ENCODE measurements at regions not wholly inside any gene's neighbourhood (a gene's known extent, or its start where the extent isn't known, plus 50 kb on each side); places are given as distances from the start of the nearest gene placed in this dataset.
A peak's percentile ranks its signal among the peaks of the same experiment; 100 is the strongest.

DNA sequence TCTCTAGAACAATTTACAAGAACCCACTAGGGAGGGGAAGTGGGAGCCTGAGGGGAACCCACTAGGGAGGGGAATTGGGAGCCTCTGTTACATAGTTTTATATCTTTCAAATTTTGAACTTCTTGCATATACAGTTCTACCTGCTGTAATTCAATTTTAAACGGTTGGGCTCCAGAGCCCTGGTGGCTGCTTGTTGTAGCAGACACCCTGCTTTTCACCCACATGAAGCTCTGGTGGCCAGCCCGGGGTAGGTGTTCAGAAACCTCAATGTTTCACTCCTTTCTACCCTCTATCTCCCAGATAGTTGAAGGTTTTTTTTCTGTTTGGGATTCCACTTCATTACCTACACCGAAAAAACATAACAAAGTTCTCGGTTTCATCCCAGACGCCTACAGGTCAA, 124.4 kb downstream of the TMEM174 start:
- Histone ChIP-seq H3K27ac (no peak overlapping the region), H3K9me3 (no peaks in the 10 kb centered on the region), H3K4me2 (no peak overlapping the region), H3K4me3 (no peak overlapping the region), H3K4me1 (no peaks in the 10 kb centered on the region)
- TF ChIP-seq ZFP36 (IDR thresholded peaks at IDR 0.05; ENCODE audit: borderline replicate concordance, partially characterized antibody): no peak
- TF ChIP-seq RCOR1 (IDR thresholded peaks at IDR 0.05; ENCODE audit: low read depth, low read length): no peak
- TF ChIP-seq, protein P1, sequence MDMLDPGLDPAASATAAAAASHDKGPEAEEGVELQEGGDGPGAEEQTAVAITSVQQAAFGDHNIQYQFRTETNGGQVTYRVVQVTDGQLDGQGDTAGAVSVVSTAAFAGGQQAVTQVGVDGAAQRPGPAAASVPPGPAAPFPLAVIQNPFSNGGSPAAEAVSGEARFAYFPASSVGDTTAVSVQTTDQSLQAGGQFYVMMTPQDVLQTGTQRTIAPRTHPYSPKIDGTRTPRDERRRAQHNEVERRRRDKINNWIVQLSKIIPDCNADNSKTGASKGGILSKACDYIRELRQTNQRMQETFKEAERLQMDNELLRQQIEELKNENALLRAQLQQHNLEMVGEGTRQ (IDR thresholded peaks at IDR 0.05): no peak
- no peak for TF ChIP-seq ZSCAN20 (CRISPR knock-in tag; IDR thresholded peaks at IDR 0.05)
- TF ChIP-seq MAZ (IDR thresholded peaks at IDR 0.05; ENCODE audit: borderline replicate concordance, low read depth, low read length): no peak
- TF ChIP-seq NR3C1 (IDR thresholded peaks at IDR 0.05): no peak
- peak in 1 of 2 experiments; percentile 45; a peak in 1 of 6 replicates for ATAC-seq
- 67% methylated on average over 5 of the region's 5 CpGs for WGBS (ENCODE audit: missing lambda C conversion rate)
- ChIA-PET CTCF (interaction anchor here (0.7 to 1.4 kb wide), 2 partner anchors 15 to 154 kb away, joined by 3 to 5 read pairs; no protein-coding TSS in a partner anchor), POLR2A (no interaction called here)
- no peak for FAIRE-seq
- no peak for DNase-seq (ENCODE audit: low read depth in 1 of 2, low spot score in 1 of 2)

DNA sequence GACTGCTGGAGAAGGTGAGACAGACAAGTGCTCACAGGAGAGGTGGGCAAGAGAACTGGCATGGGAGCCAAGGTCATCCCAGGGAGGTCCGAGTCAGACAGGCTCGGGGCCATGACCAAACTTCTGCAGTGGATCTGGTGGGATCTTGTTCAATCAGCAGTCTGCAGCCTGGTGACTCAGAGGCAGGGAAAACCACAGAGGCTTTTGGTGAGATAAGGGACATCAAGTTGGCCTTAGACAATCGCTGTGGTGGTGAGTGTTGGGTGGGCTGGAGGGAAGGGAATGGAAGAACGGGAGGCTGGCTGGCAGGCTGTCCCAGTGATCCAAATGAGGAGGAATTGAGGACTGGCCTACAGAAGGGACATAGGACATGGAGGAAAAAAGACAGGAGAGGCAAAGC, 123.8 kb downstream of the TMEM174 start:
- Histone ChIP-seq H3K4me1 (no peaks in the 10 kb centered on the region), H3K4me3 (no peak overlapping the region), H3K9me3 (no peaks in the 10 kb centered on the region), H3K4me2 (no peak overlapping the region), H3K27ac (no peak overlapping the region)
- POLR2A ChIA-PET: no interaction called here
- 59% methylated on average over 4 of the region's 4 CpGs for WGBS (ENCODE audit: missing lambda C conversion rate)
- no peak for TF ChIP-seq KDM5A (IDR thresholded peaks at IDR 0.05)
- no peak for TF ChIP-seq HOXB5 (CRISPR knock-in tag; IDR thresholded peaks at IDR 0.05)
- no peak for TF ChIP-seq CEBPB (IDR thresholded peaks at IDR 0.05)
- no peak for TF ChIP-seq FOSL2 (IDR thresholded peaks at IDR 0.05)
- TF ChIP-seq FOSL2 (CRISPR knock-in tag; IDR thresholded peaks at IDR 0.05): no peak
- TF ChIP-seq ZFP36 (IDR thresholded peaks at IDR 0.05; ENCODE audit: borderline replicate concordance, partially characterized antibody): no peak
- TF ChIP-seq HOXB13 (CRISPR knock-in tag; IDR thresholded peaks at IDR 0.05; ENCODE audit: low read depth): no peak
- TF ChIP-seq, protein P2, sequence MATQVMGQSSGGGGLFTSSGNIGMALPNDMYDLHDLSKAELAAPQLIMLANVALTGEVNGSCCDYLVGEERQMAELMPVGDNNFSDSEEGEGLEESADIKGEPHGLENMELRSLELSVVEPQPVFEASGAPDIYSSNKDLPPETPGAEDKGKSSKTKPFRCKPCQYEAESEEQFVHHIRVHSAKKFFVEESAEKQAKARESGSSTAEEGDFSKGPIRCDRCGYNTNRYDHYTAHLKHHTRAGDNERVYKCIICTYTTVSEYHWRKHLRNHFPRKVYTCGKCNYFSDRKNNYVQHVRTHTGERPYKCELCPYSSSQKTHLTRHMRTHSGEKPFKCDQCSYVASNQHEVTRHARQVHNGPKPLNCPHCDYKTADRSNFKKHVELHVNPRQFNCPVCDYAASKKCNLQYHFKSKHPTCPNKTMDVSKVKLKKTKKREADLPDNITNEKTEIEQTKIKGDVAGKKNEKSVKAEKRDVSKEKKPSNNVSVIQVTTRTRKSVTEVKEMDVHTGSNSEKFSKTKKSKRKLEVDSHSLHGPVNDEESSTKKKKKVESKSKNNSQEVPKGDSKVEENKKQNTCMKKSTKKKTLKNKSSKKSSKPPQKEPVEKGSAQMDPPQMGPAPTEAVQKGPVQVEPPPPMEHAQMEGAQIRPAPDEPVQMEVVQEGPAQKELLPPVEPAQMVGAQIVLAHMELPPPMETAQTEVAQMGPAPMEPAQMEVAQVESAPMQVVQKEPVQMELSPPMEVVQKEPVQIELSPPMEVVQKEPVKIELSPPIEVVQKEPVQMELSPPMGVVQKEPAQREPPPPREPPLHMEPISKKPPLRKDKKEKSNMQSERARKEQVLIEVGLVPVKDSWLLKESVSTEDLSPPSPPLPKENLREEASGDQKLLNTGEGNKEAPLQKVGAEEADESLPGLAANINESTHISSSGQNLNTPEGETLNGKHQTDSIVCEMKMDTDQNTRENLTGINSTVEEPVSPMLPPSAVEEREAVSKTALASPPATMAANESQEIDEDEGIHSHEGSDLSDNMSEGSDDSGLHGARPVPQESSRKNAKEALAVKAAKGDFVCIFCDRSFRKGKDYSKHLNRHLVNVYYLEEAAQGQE (IDR thresholded peaks at IDR 0.05): no peak
- TF ChIP-seq, protein P3, sequence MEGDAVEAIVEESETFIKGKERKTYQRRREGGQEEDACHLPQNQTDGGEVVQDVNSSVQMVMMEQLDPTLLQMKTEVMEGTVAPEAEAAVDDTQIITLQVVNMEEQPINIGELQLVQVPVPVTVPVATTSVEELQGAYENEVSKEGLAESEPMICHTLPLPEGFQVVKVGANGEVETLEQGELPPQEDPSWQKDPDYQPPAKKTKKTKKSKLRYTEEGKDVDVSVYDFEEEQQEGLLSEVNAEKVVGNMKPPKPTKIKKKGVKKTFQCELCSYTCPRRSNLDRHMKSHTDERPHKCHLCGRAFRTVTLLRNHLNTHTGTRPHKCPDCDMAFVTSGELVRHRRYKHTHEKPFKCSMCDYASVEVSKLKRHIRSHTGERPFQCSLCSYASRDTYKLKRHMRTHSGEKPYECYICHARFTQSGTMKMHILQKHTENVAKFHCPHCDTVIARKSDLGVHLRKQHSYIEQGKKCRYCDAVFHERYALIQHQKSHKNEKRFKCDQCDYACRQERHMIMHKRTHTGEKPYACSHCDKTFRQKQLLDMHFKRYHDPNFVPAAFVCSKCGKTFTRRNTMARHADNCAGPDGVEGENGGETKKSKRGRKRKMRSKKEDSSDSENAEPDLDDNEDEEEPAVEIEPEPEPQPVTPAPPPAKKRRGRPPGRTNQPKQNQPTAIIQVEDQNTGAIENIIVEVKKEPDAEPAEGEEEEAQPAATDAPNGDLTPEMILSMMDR (IDR thresholded peaks at IDR 0.05): no peak
- no peak for TF ChIP-seq HDAC2 (IDR thresholded peaks at IDR 0.05)
- no peak for TF ChIP-seq FOXS1 (CRISPR knock-in tag; IDR thresholded peaks at IDR 0.05)
- no peak for TF ChIP-seq NPAS2 (CRISPR knock-in tag; IDR thresholded peaks at IDR 0.05; ENCODE audit: borderline replicate concordance)
- TF ChIP-seq TFCP2L1 (CRISPR knock-in tag; IDR thresholded peaks at IDR 0.05): no peak
- no peak for TF ChIP-seq PHF8 (IDR thresholded peaks at IDR 0.05; ENCODE audit: borderline replicate concordance, low read depth)
- TF ChIP-seq POLR2A (IDR thresholded peaks at IDR 0.05; ENCODE audit: low read length): no peak
- TF ChIP-seq HOXA7 (CRISPR knock-in tag; IDR thresholded peaks at IDR 0.05): no peak
- TF ChIP-seq BHLHE40 (IDR thresholded peaks at IDR 0.05; ENCODE audit: low read depth, low read length): no peak
- TF ChIP-seq, protein P4, sequence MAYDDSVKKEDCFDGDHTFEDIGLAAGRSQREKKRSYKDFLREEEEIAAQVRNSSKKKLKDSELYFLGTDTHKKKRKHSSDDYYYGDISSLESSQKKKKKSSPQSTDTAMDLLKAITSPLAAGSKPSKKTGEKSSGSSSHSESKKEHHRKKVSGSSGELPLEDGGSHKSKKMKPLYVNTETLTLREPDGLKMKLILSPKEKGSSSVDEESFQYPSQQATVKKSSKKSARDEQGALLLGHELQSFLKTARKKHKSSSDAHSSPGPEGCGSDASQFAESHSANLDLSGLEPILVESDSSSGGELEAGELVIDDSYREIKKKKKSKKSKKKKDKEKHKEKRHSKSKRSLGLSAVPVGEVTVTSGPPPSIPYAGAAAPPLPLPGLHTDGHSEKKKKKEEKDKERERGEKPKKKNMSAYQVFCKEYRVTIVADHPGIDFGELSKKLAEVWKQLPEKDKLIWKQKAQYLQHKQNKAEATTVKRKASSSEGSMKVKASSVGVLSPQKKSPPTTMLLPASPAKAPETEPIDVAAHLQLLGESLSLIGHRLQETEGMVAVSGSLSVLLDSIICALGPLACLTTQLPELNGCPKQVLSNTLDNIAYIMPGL (CRISPR knock-in tag; IDR thresholded peaks at IDR 0.05; ENCODE audit: borderline replicate concordance): no peak
- TF ChIP-seq, protein P5, sequence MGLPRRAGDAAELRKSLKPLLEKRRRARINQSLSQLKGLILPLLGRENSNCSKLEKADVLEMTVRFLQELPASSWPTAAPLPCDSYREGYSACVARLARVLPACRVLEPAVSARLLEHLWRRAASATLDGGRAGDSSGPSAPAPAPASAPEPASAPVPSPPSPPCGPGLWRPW (IDR thresholded peaks at IDR 0.05): no peak
- TF ChIP-seq, protein P6, sequence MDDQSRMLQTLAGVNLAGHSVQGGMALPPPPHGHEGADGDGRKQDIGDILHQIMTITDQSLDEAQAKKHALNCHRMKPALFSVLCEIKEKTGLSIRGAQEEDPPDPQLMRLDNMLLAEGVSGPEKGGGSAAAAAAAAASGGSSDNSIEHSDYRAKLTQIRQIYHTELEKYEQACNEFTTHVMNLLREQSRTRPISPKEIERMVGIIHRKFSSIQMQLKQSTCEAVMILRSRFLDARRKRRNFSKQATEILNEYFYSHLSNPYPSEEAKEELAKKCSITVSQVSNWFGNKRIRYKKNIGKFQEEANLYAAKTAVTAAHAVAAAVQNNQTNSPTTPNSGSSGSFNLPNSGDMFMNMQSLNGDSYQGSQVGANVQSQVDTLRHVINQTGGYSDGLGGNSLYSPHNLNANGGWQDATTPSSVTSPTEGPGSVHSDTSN (IDR thresholded peaks at IDR 0.05): no peak
- TF ChIP-seq JUN (IDR thresholded peaks at IDR 0.05): no peak
- DNase-seq (ENCODE audit: low read depth in 1 of 2, low spot score in 1 of 2) (no peak), ATAC-seq (peak in 1 of 2 experiments; percentile 47; a peak in 3 of 6 replicates), FAIRE-seq (no peak)
- CTCF ChIA-PET: interaction anchor here (1.4 kb wide), 1 partner anchor 154 kb away, joined by 5 read pairs; no protein-coding TSS in a partner anchor

Measured in A549 (cell line).